ENCODE measurements at regions not wholly inside any gene's neighbourhood (a gene's known extent, or its start where the extent isn't known, plus 50 kb on each side); places are given as distances from the start of the nearest gene placed in this dataset.

DNA sequence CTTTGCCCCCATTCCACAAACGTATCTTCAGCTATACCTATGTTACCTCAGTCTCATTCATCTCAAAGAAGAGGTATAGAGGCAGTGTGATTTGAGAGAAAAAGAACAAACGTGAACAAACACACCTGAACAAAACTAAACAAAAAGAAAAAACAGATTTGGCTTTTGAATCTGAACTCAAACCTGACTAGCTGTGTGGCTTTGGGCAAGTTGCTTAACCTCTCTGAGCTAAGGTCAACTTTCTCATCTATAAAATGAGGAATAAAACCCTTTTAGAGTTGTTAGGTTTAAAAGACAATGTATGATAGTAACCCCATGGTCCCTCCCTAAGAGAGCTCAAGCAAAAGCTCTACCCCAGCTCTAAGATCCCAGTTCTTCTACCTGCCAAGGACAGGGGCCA is 73.5 kb downstream of the ZNF648 start:
- H3K9me3 Mint-ChIP-seq = no peaks in the 10 kb centered on the region
- H3K79me1 ChIP-seq (ENCODE audit: insufficient read depth, low read depth, low read length, poor library complexity, severe bottlenecking) = no peaks in the 10 kb centered on the region
- no peak overlapping the region for H3K27ac ChIP-seq (ENCODE audit: insufficient read length, low read depth, low read length)
- H3K23me2 ChIP-seq (ENCODE audit: insufficient read length, low read depth, low read length, poor library complexity, severe bottlenecking) = no peaks in the 10 kb centered on the region
- H2BK20ac ChIP-seq (ENCODE audit: low read depth, low read length, poor library complexity, severe bottlenecking) = no peak overlapping the region
- H4K5ac ChIP-seq (ENCODE audit: insufficient read length, low read depth, low read length) = no peak overlapping the region
- no CpG with 5 or more reads among the region's 2 CpGs for WGBS (ENCODE audit: extremely low coverage, insufficient read length, low lambda C conversion rate)
- H2AK5ac ChIP-seq (ENCODE audit: insufficient read length, low read length) = no peak overlapping the region
- H2BK5ac ChIP-seq (ENCODE audit: insufficient read length, low read length) = no peak overlapping the region
- no peak for DNase-seq
- H3K4me1 Mint-ChIP-seq = peaks cover 18 to 22% of the 10 kb centered on the region in 2 experiments
- H3K4me2 ChIP-seq (ENCODE audit: insufficient read depth, insufficient read length, low read length) = no peak overlapping the region
- H2BK15ac ChIP-seq (ENCODE audit: low read depth, low read length) = no peak overlapping the region
- H3K18ac ChIP-seq (ENCODE audit: insufficient read length, low read depth, low read length) = no peak overlapping the region
- no peaks in the 10 kb centered on the region; the same call in 1 of the 2 replicates for H3K27me3 Mint-ChIP-seq (ENCODE audit: low read depth)
- H3K9me3 ChIP-seq (ENCODE audit: control insufficient read depth, low read depth, low read length) = no peaks in the 10 kb centered on the region
- no peak overlapping the region for H2BK12ac ChIP-seq (ENCODE audit: insufficient read length, low read depth, low read length)
- 0 out of 2 replicates have a peak, but pooled peaks cover 1% of the 10 kb centered on the region for H3K27me3 ChIP-seq (ENCODE audit: insufficient read depth, low read length)
- H3K56ac ChIP-seq (ENCODE audit: insufficient read length, low read depth, low read length) = no peak overlapping the region
- H4K91ac ChIP-seq (ENCODE audit: insufficient read length, low read depth, low read length) = no peak overlapping the region
- no peak overlapping the region for H4K8ac ChIP-seq (replicated peaks; ENCODE audit: insufficient read length, low read depth, low read length)
- no peak overlapping the region for H2BK120ac ChIP-seq (ENCODE audit: low read depth, low read length, poor library complexity, severe bottlenecking)
- H3K36me3 Mint-ChIP-seq (ENCODE audit: insufficient read depth in 1 of 3, low read depth in 3 of 3) = no peaks in the 10 kb centered on the region
- no peaks in the 10 kb centered on the region for H4K20me1 ChIP-seq (ENCODE audit: control insufficient read depth, insufficient read depth, insufficient read length)
- H3K14ac ChIP-seq (ENCODE audit: insufficient read depth, low read length) = no peak overlapping the region
- H3T11ph ChIP-seq (ENCODE audit: low read length) = no peak overlapping the region
- no peak overlapping the region for H3K27ac Mint-ChIP-seq
- H2AFZ ChIP-seq (ENCODE audit: low read length) = no peak overlapping the region
- H3K4ac ChIP-seq (ENCODE audit: low read depth, low read length) = no peak overlapping the region
- TF ChIP-seq CTCF (conservative IDR thresholded peaks at IDR 0.05) = no peak
- no peak overlapping the region for H3K9ac ChIP-seq (ENCODE audit: extremely low read depth, insufficient read length, low read length)
- H3K23ac ChIP-seq (ENCODE audit: insufficient read length, low read depth, low read length) = no peak overlapping the region
- no peaks in the 10 kb centered on the region; the same call in 1 of the 2 replicates for H3K4me1 ChIP-seq (ENCODE audit: insufficient read depth, low read length)
- H3K4me3 Mint-ChIP-seq = no peak overlapping the region
- H3K79me2 ChIP-seq (ENCODE audit: insufficient read depth, low read length) = no peaks in the 10 kb centered on the region
